Spinal cord (tissue), 9 donors: ENCODE measurements at regions not wholly inside any gene's neighbourhood (a gene's known extent, or its start where the extent isn't known, plus 50 kb on each side); places are given as distances from the start of the nearest gene placed in this dataset.
A peak's percentile ranks its signal among the peaks of the same experiment; 100 is the strongest.

Experiments used
- DNase-seq, 6 donors: peaks; one replicate each; pipeline versions ENCODE4 v3.0.0 to v3.0.0-alpha.2; 2013 to 2015; ENCODE audit warnings: low spot score in 6 of 6, low read depth in 4 of 6
- H3K27ac ChIP-seq: one replicate; pipeline ENCODE4 v1.5.1; 2013; ENCODE audit warnings: low read depth, low read length, control low read depth
- H3K27me3 ChIP-seq: one replicate; pipeline ENCODE4 v1.6.1; 2013; ENCODE audit warnings: low read length; ENCODE audit not compliant: control insufficient read depth, insufficient read depth
- H3K36me3 ChIP-seq: one replicate; pipeline ENCODE4 v1.6.1; 2013; ENCODE audit warnings: low read length; ENCODE audit not compliant: control insufficient read depth, insufficient read depth
- H3K4me1 ChIP-seq: one replicate; pipeline ENCODE4 v1.6.1; 2013; ENCODE audit warnings: low read length; ENCODE audit not compliant: control insufficient read depth, insufficient read depth
- H3K4me3 ChIP-seq: one replicate; pipeline ENCODE4 v1.5.1; 2013; ENCODE audit warnings: low read depth, low read length, control low read depth
- H3K9me3 ChIP-seq: one replicate; pipeline ENCODE4 v1.6.1; 2013; ENCODE audit warnings: low read length; ENCODE audit not compliant: control insufficient read depth, insufficient read depth
- WGBS: methylation state at CpG from one replicate; pipeline ENCODE4 v1.1.5; 2013; ENCODE audit warnings: missing lambda C conversion rate; ENCODE audit not compliant: insufficient coverage; 5-methylcytosine and 5-hydroxymethylcytosine counted together
- donor health status: healthy.

- peaks cover 32% of the 10 kb centered on the region for H3K4me1 ChIP-seq
- peak in 3 of 6 donors; percentile 13 to 89 (median 27) for DNase-seq
- H3K36me3 ChIP-seq = no peaks in the 10 kb centered on the region
- 64% methylated on average over 7 of the region's 10 CpGs for WGBS
- H3K27ac ChIP-seq = no peak overlapping the region
- no peaks in the 10 kb centered on the region for H3K9me3 ChIP-seq
- no peak overlapping the region for H3K4me3 ChIP-seq
- H3K27me3 ChIP-seq = no peaks in the 10 kb centered on the region
Observed at GRCh38 chr10:78266741-78267469, 233.2 kb downstream of the RPS24 start.

DNA sequence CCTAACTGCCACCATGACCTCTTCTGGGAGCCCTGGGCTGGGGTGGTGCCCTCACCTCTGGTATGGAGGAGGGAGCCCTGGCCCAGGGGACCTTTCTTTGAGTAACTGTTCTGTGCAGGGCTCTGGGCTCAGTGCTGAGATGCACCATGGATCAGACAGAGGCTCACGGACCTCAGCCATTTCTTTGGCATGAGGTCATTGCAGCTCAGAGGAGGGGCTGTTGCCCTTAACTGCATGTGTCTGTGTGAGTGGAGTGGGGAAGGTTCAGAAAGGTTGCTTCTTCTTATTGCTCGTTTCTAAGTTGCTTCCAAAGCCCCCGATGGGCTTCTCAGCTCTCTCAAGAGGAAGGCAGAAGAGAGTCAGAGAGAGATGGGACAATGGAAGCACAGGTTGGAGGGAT, 233.9 kb downstream of the RPS24 start:
- peaks cover 28% of the 10 kb centered on the region for H3K4me1 ChIP-seq
- no peak overlapping the region for H3K4me3 ChIP-seq
- H3K36me3 ChIP-seq = no peaks in the 10 kb centered on the region
- DNase-seq = no peak
- 79% methylated on average over 3 of the region's 3 CpGs for WGBS
- H3K27me3 ChIP-seq = no peaks in the 10 kb centered on the region
- no peaks in the 10 kb centered on the region for H3K9me3 ChIP-seq
- H3K27ac ChIP-seq = no peak overlapping the region

- peaks cover 15% of the 10 kb centered on the region for H3K4me1 ChIP-seq
- no peak for DNase-seq
- no peak overlapping the region for H3K4me3 ChIP-seq
- no peaks in the 10 kb centered on the region for H3K9me3 ChIP-seq
- no peaks in the 10 kb centered on the region for H3K36me3 ChIP-seq
- no peak overlapping the region for H3K27ac ChIP-seq
- 60% methylated on average over 1 of the region's 2 CpGs for WGBS
- no peaks in the 10 kb centered on the region for H3K27me3 ChIP-seq
Observed at GRCh38 chr10:78269060-78269459, 235.4 kb downstream of the RPS24 start.

DNA sequence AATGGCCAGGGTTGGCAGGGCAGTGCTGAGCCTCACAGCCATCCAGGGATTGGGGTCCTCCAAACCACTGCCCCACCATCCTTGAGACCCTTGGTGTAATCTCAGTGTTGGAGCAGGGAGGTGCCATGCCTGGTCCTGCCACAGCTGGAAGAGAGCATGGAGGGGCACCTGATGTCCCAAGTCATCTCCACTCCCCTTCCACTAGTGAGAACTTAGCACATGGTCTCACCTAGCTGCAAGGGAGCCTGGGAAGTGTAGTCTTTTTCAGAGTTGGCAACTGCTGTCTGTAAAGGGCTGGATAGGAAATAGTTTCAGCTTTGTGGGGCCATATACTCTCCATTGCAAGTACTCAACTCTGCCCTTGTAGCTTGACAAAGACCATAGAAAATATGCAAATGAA, 238.7 kb downstream of the RPS24 start:
- Histone ChIP-seq H3K27me3 (no peaks in the 10 kb centered on the region), H3K4me1 (peaks cover 8% of the 10 kb centered on the region), H3K27ac (no peak overlapping the region), H3K4me3 (no peak overlapping the region), H3K36me3 (no peaks in the 10 kb centered on the region), H3K9me3 (no peaks in the 10 kb centered on the region)
- no peak for DNase-seq

DNA sequence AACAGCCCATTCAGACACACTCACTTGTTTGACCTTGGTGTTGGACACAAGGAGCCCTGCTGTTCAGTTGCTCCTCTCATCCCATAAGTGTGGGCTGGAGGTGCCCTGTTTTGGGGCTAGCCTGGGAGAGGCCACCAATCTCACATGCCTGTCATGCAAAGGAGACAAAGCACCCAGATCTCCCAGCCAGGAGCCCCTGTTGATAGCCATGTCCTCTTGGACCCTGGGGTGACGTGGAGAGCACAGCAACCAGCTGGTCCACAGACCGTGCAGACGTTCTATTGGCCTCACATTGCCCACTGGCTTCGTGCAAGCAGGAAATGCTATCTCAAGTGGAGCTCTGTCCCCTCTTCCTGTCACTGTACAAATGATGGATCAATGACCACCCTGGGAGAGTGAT, 240.8 kb downstream of the RPS24 start:
- H3K27me3 ChIP-seq = no peaks in the 10 kb centered on the region
- DNase-seq = no peak
- peaks cover 5% of the 10 kb centered on the region for H3K4me1 ChIP-seq
- H3K27ac ChIP-seq = no peak overlapping the region
- no peaks in the 10 kb centered on the region for H3K9me3 ChIP-seq
- H3K4me3 ChIP-seq = no peak overlapping the region
- 78% methylated on average over 4 of the region's 4 CpGs for WGBS
- no peaks in the 10 kb centered on the region for H3K36me3 ChIP-seq

- Histone ChIP-seq H3K9me3 (no peaks in the 10 kb centered on the region), H3K27ac (no peak overlapping the region)
- WGBS = 89% methylated on average over 1 of the region's 1 CpG
Observed at GRCh38 chr10:78276139-78276538, 242.5 kb downstream of the RPS24 start.

GRCh38 chr10:78277314-78278057, 243.8 kb downstream of the RPS24 start:
- 52% methylated on average over 5 of the region's 11 CpGs for WGBS
- peaks cover 15% of the 10 kb centered on the region for H3K4me1 ChIP-seq
- H3K27ac ChIP-seq = no peak overlapping the region
- no peaks in the 10 kb centered on the region for H3K27me3 ChIP-seq
- peak in 1 of 6 donors; percentile 60 for DNase-seq
- no peaks in the 10 kb centered on the region for H3K36me3 ChIP-seq
- H3K9me3 ChIP-seq = no peaks in the 10 kb centered on the region
- H3K4me3 ChIP-seq = no peak overlapping the region

More at GRCh38 chr10:78276139-78276538, 242.5 kb downstream of the RPS24 start:
- Histone ChIP-seq H3K4me1 (peaks cover 5% of the 10 kb centered on the region), H3K4me3 (no peak overlapping the region), H3K36me3 (no peaks in the 10 kb centered on the region), H3K27me3 (no peaks in the 10 kb centered on the region)
- no peak for DNase-seq

GRCh38 chr10:78278058-78278404, 244.4 kb downstream of the RPS24 start:
- no peak for DNase-seq
- 71% methylated on average over 5 of the region's 6 CpGs for WGBS

GRCh38 chr10:78279756-78280155, 246.1 kb downstream of the RPS24 start:
- Histone ChIP-seq H3K4me3 (no peak overlapping the region), H3K36me3 (no peaks in the 10 kb centered on the region), H3K27me3 (no peaks in the 10 kb centered on the region), H3K9me3 (no peaks in the 10 kb centered on the region), H3K4me1 (peaks cover 29% of the 10 kb centered on the region), H3K27ac (no peak overlapping the region)
- WGBS = 80% methylated on average over 1 of the region's 7 CpGs
- no peak for DNase-seq

More at GRCh38 chr10:78278058-78278404, 244.4 kb downstream of the RPS24 start:
- Histone ChIP-seq H3K27ac (no peak overlapping the region), H3K36me3 (no peaks in the 10 kb centered on the region), H3K4me1 (peaks cover 19% of the 10 kb centered on the region), H3K4me3 (no peak overlapping the region), H3K27me3 (no peaks in the 10 kb centered on the region), H3K9me3 (no peaks in the 10 kb centered on the region)

GRCh38 chr10:78280604-78281003, 246.9 kb downstream of the RPS24 start:
- no peak overlapping the region for H3K27ac ChIP-seq
- WGBS = 87% methylated on average over 6 of the region's 6 CpGs
- H3K4me1 ChIP-seq = peaks cover 29% of the 10 kb centered on the region
- DNase-seq = no peak
- no peak overlapping the region for H3K4me3 ChIP-seq
- no peaks in the 10 kb centered on the region for H3K9me3 ChIP-seq
- no peaks in the 10 kb centered on the region for H3K27me3 ChIP-seq
- H3K36me3 ChIP-seq = no peaks in the 10 kb centered on the region
